GM19452 (cell line): ENCODE measurements at regions not wholly inside any gene's neighbourhood (a gene's known extent, or its start where the extent isn't known, plus 50 kb on each side); places are given as distances from the start of the nearest gene placed in this dataset.

Experiments used
- ATAC-seq: cut with Tn5 transposase; IDR thresholded peaks from one replicate; pipeline ENCODE4 v1.9.1; 2021; ENCODE audit not compliant: unreplicated experiment

- ATAC-seq = no peak
These were observed 256.4 kb upstream of the TPM1 start for GRCh38 chr15:62785881-62786828.

- ATAC-seq = no peak
These were observed 255.1 kb upstream of the TPM1 start for GRCh38 chr15:62787401-62787800.

GRCh38 chr15:62788224-62788623, 254.3 kb upstream of the TPM1 start:
- ATAC-seq = no peak

GRCh38 chr15:62790546-62790945, 252.0 kb upstream of the TPM1 start:
- ATAC-seq = no peak

GRCh38 chr15:62791694-62792093, 250.9 kb upstream of the TPM1 start:
- no peak for ATAC-seq

GRCh38 chr15:62792986-62793751, 249.4 kb upstream of the TPM1 start:
- ATAC-seq = no peak

GRCh38 chr15:62793752-62794144, 248.8 kb upstream of the TPM1 start:
- no peak for ATAC-seq

GRCh38 chr15:62795171-62795570, 247.4 kb upstream of the TPM1 start:
- ATAC-seq = no peak

- ATAC-seq = no peak
These were observed 246.5 kb upstream of the TPM1 start for GRCh38 chr15:62795700-62796695.

GRCh38 chr15:62797171-62797570, 245.4 kb upstream of the TPM1 start:
- ATAC-seq = no peak

- ATAC-seq = no peak
These were observed 244.0 kb upstream of the TPM1 start for GRCh38 chr15:62798536-62798935.

GRCh38 chr15:62799037-62799436, 243.5 kb upstream of the TPM1 start:
- no peak for ATAC-seq

GRCh38 chr15:62799919-62800318, 242.6 kb upstream of the TPM1 start:
- ATAC-seq = no peak

- ATAC-seq = no peak
These were observed 239.9 kb upstream of the TPM1 start for GRCh38 chr15:62802612-62803011.

- no peak for ATAC-seq
These were observed 238.6 kb upstream of the TPM1 start for GRCh38 chr15:62803856-62804400.

GRCh38 chr15:62805502-62805901, 237.0 kb upstream of the TPM1 start:
- ATAC-seq = no peak

- no peak for ATAC-seq
These were observed 234.9 kb upstream of the TPM1 start for GRCh38 chr15:62807539-62808130.

- ATAC-seq = no peak
These were observed 233.2 kb upstream of the TPM1 start for GRCh38 chr15:62809115-62809967.

- no peak for ATAC-seq
These were observed 232.6 kb upstream of the TPM1 start for GRCh38 chr15:62809968-62810260.

- no peak for ATAC-seq
These were observed 230.1 kb upstream of the TPM1 start for GRCh38 chr15:62812515-62812835.
